ENCODE measurements at regions not wholly inside any gene's neighbourhood (a gene's known extent, or its start where the extent isn't known, plus 50 kb on each side); places are given as distances from the start of the nearest gene placed in this dataset.
"Not testable (repeated sequence)": the region's sequence is repeated elsewhere in the genome, so short reads cannot be mapped to it uniquely, and the experiment has no call there.

DNA sequence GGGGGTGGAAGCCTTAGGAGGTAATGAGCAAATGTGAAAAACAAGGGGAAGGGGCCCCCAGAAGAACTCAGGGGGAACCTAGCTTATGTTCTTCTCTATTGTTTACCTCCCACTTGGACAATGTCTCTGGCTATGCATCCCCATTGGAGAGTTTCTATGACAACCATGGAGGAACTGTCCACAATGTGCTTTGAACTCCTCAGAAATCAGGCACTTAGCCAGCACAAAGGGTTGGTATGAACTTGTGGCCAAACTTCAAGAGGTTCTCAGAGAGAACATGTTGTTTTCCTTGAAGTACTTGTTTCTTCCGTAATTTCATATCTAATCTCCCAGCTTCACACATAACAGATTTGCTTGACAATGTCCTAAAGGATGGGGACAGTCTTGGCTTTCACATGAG lies 202.8 kb upstream of the PELI2 start:
- Mint-ChIP-seq H3K4me1 (ENCODE audit: low read depth) (no peaks in the 10 kb centered on the region), H3K27ac (no peak overlapping the region), H3K9me3 (ENCODE audit: low read depth) (peaks cover 4% of the 10 kb centered on the region), H3K4me3 (ENCODE audit: low read depth) (no peak overlapping the region), H3K36me3 (ENCODE audit: insufficient read depth) (no peaks in the 10 kb centered on the region), H3K27me3 (no peaks in the 10 kb centered on the region)
- TF ChIP-seq, protein P1, sequence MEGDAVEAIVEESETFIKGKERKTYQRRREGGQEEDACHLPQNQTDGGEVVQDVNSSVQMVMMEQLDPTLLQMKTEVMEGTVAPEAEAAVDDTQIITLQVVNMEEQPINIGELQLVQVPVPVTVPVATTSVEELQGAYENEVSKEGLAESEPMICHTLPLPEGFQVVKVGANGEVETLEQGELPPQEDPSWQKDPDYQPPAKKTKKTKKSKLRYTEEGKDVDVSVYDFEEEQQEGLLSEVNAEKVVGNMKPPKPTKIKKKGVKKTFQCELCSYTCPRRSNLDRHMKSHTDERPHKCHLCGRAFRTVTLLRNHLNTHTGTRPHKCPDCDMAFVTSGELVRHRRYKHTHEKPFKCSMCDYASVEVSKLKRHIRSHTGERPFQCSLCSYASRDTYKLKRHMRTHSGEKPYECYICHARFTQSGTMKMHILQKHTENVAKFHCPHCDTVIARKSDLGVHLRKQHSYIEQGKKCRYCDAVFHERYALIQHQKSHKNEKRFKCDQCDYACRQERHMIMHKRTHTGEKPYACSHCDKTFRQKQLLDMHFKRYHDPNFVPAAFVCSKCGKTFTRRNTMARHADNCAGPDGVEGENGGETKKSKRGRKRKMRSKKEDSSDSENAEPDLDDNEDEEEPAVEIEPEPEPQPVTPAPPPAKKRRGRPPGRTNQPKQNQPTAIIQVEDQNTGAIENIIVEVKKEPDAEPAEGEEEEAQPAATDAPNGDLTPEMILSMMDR (IDR thresholded peaks at IDR 0.05; ENCODE audit: unreplicated experiment), result no peak
- no peak for DNase-seq (ENCODE audit: low spot score, unreplicated experiment)

GRCh38 chr14:55919800-55920199 lies 198.4 kb upstream of the PELI2 start:
- DNase-seq (ENCODE audit: low spot score, unreplicated experiment); H3K36me3 Mint-ChIP-seq (ENCODE audit: insufficient read depth); H3K27ac Mint-ChIP-seq; H3K27me3 Mint-ChIP-seq; H3K9me3 Mint-ChIP-seq (ENCODE audit: low read depth); H3K4me3 Mint-ChIP-seq (ENCODE audit: low read depth); H3K4me1 Mint-ChIP-seq (ENCODE audit: low read depth): not testable (repeated sequence)

GRCh38 chr14:55921511-55921910 lies 196.7 kb upstream of the PELI2 start:
- peaks cover 8% of the 10 kb centered on the region for H3K9me3 Mint-ChIP-seq (ENCODE audit: low read depth)
- H3K27me3 Mint-ChIP-seq, result no peaks in the 10 kb centered on the region
- H3K36me3 Mint-ChIP-seq (ENCODE audit: insufficient read depth), result no peaks in the 10 kb centered on the region
- no peak for DNase-seq (ENCODE audit: low spot score, unreplicated experiment)
- H3K4me3 Mint-ChIP-seq (ENCODE audit: low read depth), result no peak overlapping the region
- H3K4me1 Mint-ChIP-seq (ENCODE audit: low read depth), result peaks cover 22% of the 10 kb centered on the region
- H3K27ac Mint-ChIP-seq, result no peak overlapping the region
- TF ChIP-seq, protein P1 (IDR thresholded peaks at IDR 0.05; ENCODE audit: unreplicated experiment), result no peak

GRCh38 chr14:55926007-55926406 lies 192.2 kb upstream of the PELI2 start:
- DNase-seq (ENCODE audit: low spot score, unreplicated experiment), result no peak
- Mint-ChIP-seq H3K27ac (peak overlapping the region; percentile 86), H3K9me3 (ENCODE audit: low read depth) (peaks cover 4% of the 10 kb centered on the region), H3K4me3 (ENCODE audit: low read depth) (no peak overlapping the region), H3K4me1 (ENCODE audit: low read depth) (peaks cover 41% of the 10 kb centered on the region), H3K36me3 (ENCODE audit: insufficient read depth) (no peaks in the 10 kb centered on the region), H3K27me3 (no peaks in the 10 kb centered on the region)
- TF ChIP-seq, protein P1 (IDR thresholded peaks at IDR 0.05; ENCODE audit: unreplicated experiment), result no peak

- peaks cover 45% of the 10 kb centered on the region for H3K4me1 Mint-ChIP-seq (ENCODE audit: low read depth)
- no peaks in the 10 kb centered on the region for H3K36me3 Mint-ChIP-seq (ENCODE audit: insufficient read depth)
- H3K27ac Mint-ChIP-seq, result peak overlapping the region; percentile 11
- TF ChIP-seq, protein P1 (IDR thresholded peaks at IDR 0.05; ENCODE audit: unreplicated experiment), result no peak
- H3K27me3 Mint-ChIP-seq, result no peaks in the 10 kb centered on the region
- H3K9me3 Mint-ChIP-seq (ENCODE audit: low read depth), result peaks cover 5% of the 10 kb centered on the region
- H3K4me3 Mint-ChIP-seq (ENCODE audit: low read depth), result no peak overlapping the region
- DNase-seq (ENCODE audit: low spot score, unreplicated experiment), result no peak
Measured at GRCh38 chr14:55927028-55927427, 191.2 kb upstream of the PELI2 start.

GRCh38 chr14:55928276-55928675 lies 189.9 kb upstream of the PELI2 start:
- no peak overlapping the region for H3K27ac Mint-ChIP-seq

More at GRCh38 chr14:55928276-55928675, 189.9 kb upstream of the PELI2 start:
- DNase-seq (ENCODE audit: low spot score, unreplicated experiment), result no peak
- Mint-ChIP-seq H3K9me3 (ENCODE audit: low read depth) (peaks cover 8% of the 10 kb centered on the region), H3K4me3 (ENCODE audit: low read depth) (no peak overlapping the region), H3K4me1 (ENCODE audit: low read depth) (peaks cover 44% of the 10 kb centered on the region), H3K36me3 (ENCODE audit: insufficient read depth) (no peaks in the 10 kb centered on the region), H3K27me3 (no peaks in the 10 kb centered on the region)
- TF ChIP-seq, protein P1 (IDR thresholded peaks at IDR 0.05; ENCODE audit: unreplicated experiment), result no peak

All from progenitor cell of endocrine pancreas (in vitro differentiated cells).